Natural killer cell (primary cell): ENCODE measurements at regions not wholly inside any gene's neighbourhood (a gene's known extent, or its start where the extent isn't known, plus 50 kb on each side); places are given as distances from the start of the nearest gene placed in this dataset.

Experiments used
- ATAC-seq, 3 donors: fragments of 150-1000 bp in 2 of 3; fragments of 200-7000 bp in 1 of 3; cut with Tn5 transposase; 1 replicate in 1 of 3; 2 replicates in 2 of 3; pipeline ENCODE4 v1.10.0; 2021; ENCODE audit warnings: mild to moderate bottlenecking in 2 of 3, moderate library complexity in 2 of 3
- DNase-seq, 2 donors: peaks; one replicate each; pipeline versions ENCODE4 v3.0.0 to v3.0.0-alpha.2; 2013 to 2021; ENCODE audit warnings: mixed read lengths in 1 of 2
- H3K27ac ChIP-seq: one replicate; pipeline ENCODE4 v1.5.1; 2013; ENCODE audit warnings: mild to moderate bottlenecking, low read length
- H3K27me3 ChIP-seq: one replicate; pipeline ENCODE4 v1.6.1; 2013; ENCODE audit warnings: low read length; ENCODE audit not compliant: control insufficient read depth, insufficient read depth
- H3K36me3 ChIP-seq: one replicate; pipeline ENCODE4 v1.6.1; 2013; ENCODE audit warnings: low read length; ENCODE audit not compliant: control insufficient read depth, insufficient read depth
- H3K4me1 ChIP-seq: one replicate; pipeline ENCODE4 v1.6.1; 2013; ENCODE audit warnings: low read length; ENCODE audit not compliant: control insufficient read depth, insufficient read depth
- H3K4me3 ChIP-seq: one replicate; pipeline ENCODE4 v1.5.1; 2013; ENCODE audit warnings: low read length
- H3K9me3 ChIP-seq: one replicate; pipeline ENCODE4 v1.6.1; 2013; ENCODE audit warnings: low read length; ENCODE audit not compliant: control insufficient read depth, insufficient read depth
- H3K27ac Mint-ChIP-seq, 2 donors: one replicate each; pipeline ENCODE4 v1.8.0; 2022; ENCODE audit warnings: mild to moderate bottlenecking in 2 of 2, mixed read lengths in 2 of 2, moderate library complexity in 1 of 2
- H3K27me3 Mint-ChIP-seq, 2 donors: one replicate each; pipeline ENCODE4 v1.8.0; 2022; ENCODE audit warnings: low read depth in 2 of 2, mixed read lengths in 2 of 2
- H3K36me3 Mint-ChIP-seq: one replicate; pipeline ENCODE4 v1.8.0; 2022; ENCODE audit warnings: mixed read lengths
- H3K4me1 Mint-ChIP-seq, 2 donors: one replicate each; pipeline ENCODE4 v1.8.0; 2022; ENCODE audit warnings: mixed read lengths in 2 of 2
- H3K4me3 Mint-ChIP-seq: one replicate; pipeline ENCODE4 v1.8.0; 2022; ENCODE audit warnings: mild to moderate bottlenecking, moderate library complexity, mixed read lengths
- H3K9me3 Mint-ChIP-seq, 2 donors: one replicate each; pipeline ENCODE4 v1.8.0; 2022; ENCODE audit warnings: mixed read lengths in 2 of 2
- CTCF ChIP-seq: fragments of 200-600 bp; IDR thresholded peaks from one replicate; pipeline ENCODE4 v1.8.0; 2022; ENCODE audit warnings: antibody characterized with exemption
- WGBS: methylation state at CpG from one replicate; pipeline ENCODE4 v1.1.7; 2013; ENCODE audit warnings: missing lambda C conversion rate; ENCODE audit not compliant: insufficient coverage; 5-methylcytosine and 5-hydroxymethylcytosine counted together
- intact Hi-C: fragments of 100-400 bp; cut with micrococcal nuclease; formaldehyde crosslinking; loops from one replicate; pipeline ENCODE4 v1.14.2; 2022

- Mint-ChIP-seq H3K4me1 (no peaks in the 10 kb centered on the region), H3K27me3 (no peaks in the 10 kb centered on the region), H3K9me3 (peaks cover 12 to 17% of the 10 kb centered on the region in 2 donors), H3K27ac (no peak overlapping the region), H3K36me3 (peaks cover 13% of the 10 kb centered on the region), H3K4me3 (no peak overlapping the region)
- Histone ChIP-seq H3K27ac (no peak overlapping the region), H3K4me1 (no peaks in the 10 kb centered on the region), H3K4me3 (no peak overlapping the region), H3K27me3 (no peaks in the 10 kb centered on the region), H3K9me3 (no peaks in the 10 kb centered on the region), H3K36me3 (no peaks in the 10 kb centered on the region)
- WGBS: 27% methylated on average over 2 of the region's 2 CpGs
- no peak for TF ChIP-seq CTCF
- no peak for DNase-seq
- intact Hi-C loops: no loop called here
- ATAC-seq: no peak
Measured at GRCh38 chr4:60579335-60579734, 620.8 kb upstream of the ADGRL3 start.

GRCh38 chr4:60581919-60582536 is 618.1 kb upstream of the ADGRL3 start:
- H3K4me1 Mint-ChIP-seq: no peaks in the 10 kb centered on the region

GRCh38 chr4:60588556-60588955 is 611.6 kb upstream of the ADGRL3 start:
- ATAC-seq (no peak), DNase-seq (no peak)
- peaks cover 3% of the 10 kb centered on the region for H3K9me3 ChIP-seq
- WGBS: 80% methylated on average over 1 of the region's 1 CpG
- Mint-ChIP-seq H3K4me3 (no peak overlapping the region), H3K36me3 (no peaks in the 10 kb centered on the region), H3K27me3 (no peaks in the 10 kb centered on the region), H3K4me1 (no peaks in the 10 kb centered on the region), H3K27ac (no peak overlapping the region), H3K9me3 (peaks cover 9 to 10% of the 10 kb centered on the region in 2 donors)
- H3K4me1 ChIP-seq: no peaks in the 10 kb centered on the region
- H3K4me3 ChIP-seq: no peak overlapping the region
- no peak for TF ChIP-seq CTCF
- intact Hi-C loops: no loop called here
- H3K36me3 ChIP-seq: no peaks in the 10 kb centered on the region
- no peaks in the 10 kb centered on the region for H3K27me3 ChIP-seq
- H3K27ac ChIP-seq: no peak overlapping the region

More at GRCh38 chr4:60581919-60582536, 618.1 kb upstream of the ADGRL3 start:
- Mint-ChIP-seq H3K27me3 (no peaks in the 10 kb centered on the region), H3K4me3 (no peak overlapping the region), H3K9me3 (peaks cover 7 to 13% of the 10 kb centered on the region in 2 donors), H3K27ac (no peak overlapping the region), H3K36me3 (peaks cover under 1% of the 10 kb centered on the region)
- no peak for TF ChIP-seq CTCF
- H3K27me3 ChIP-seq: no peaks in the 10 kb centered on the region
- intact Hi-C loops: no loop called here
- DNase-seq: no peak
- WGBS: 80% methylated on average over 1 of the region's 1 CpG
- H3K9me3 ChIP-seq: no peaks in the 10 kb centered on the region
- no peak for ATAC-seq
- H3K36me3 ChIP-seq: no peaks in the 10 kb centered on the region
- no peak overlapping the region for H3K4me3 ChIP-seq
- H3K27ac ChIP-seq: no peak overlapping the region
- no peaks in the 10 kb centered on the region for H3K4me1 ChIP-seq

- no peak for TF ChIP-seq CTCF
- H3K4me3 ChIP-seq: no peak overlapping the region
- no peak overlapping the region for H3K27ac Mint-ChIP-seq
Measured at GRCh38 chr4:60589425-60589824, 610.7 kb upstream of the ADGRL3 start.

More at GRCh38 chr4:60589425-60589824, 610.7 kb upstream of the ADGRL3 start:
- no peak for ATAC-seq
- Mint-ChIP-seq H3K4me1 (no peaks in the 10 kb centered on the region), H3K27me3 (no peaks in the 10 kb centered on the region), H3K9me3 (peaks cover 9 to 13% of the 10 kb centered on the region in 2 donors), H3K36me3 (no peaks in the 10 kb centered on the region), H3K4me3 (no peak overlapping the region)
- 77% methylated on average over 5 of the region's 5 CpGs for WGBS
- Histone ChIP-seq H3K27me3 (no peaks in the 10 kb centered on the region), H3K9me3 (peaks cover 3% of the 10 kb centered on the region), H3K36me3 (no peaks in the 10 kb centered on the region), H3K27ac (no peak overlapping the region), H3K4me1 (no peaks in the 10 kb centered on the region)
- DNase-seq: no peak
- intact Hi-C loops: no loop called here
